ENCODE measurements at regions not wholly inside any gene's neighbourhood (a gene's known extent, or its start where the extent isn't known, plus 50 kb on each side); places are given as distances from the start of the nearest gene placed in this dataset.
"Not testable (repeated sequence)": the region's sequence is repeated elsewhere in the genome, so short reads cannot be mapped to it uniquely, and the experiment has no call there.

DNA sequence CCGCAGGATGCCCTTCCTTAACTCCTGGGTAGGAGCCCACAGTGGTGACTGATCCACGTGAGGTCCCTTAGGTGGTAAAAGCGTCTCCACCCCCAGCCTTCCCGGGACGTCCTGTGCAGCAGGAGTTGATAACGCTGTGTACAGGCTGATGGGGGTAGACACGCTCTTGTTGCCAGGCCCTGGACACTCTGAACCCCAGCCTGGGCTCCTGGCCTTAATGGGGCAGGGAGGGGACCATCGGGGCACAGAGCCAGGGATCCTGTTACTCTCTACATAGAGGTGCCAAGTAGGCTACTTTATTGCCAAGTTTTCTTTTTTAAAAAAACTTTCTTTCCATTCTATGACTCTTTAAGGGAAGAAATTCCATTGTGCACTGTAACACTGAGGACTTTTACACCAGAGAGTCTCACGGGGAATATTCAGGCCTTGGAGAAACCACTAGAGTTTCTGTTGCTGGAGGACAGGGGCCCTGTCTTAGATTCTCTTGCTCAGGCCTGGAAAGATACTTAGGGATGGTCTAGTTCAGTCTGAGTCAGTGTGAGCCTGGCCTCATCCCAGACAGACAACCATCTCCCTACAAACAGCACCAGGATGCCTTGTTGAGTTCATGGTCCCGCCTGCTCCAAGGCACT, 104.3 kb upstream of the RNU6-1 start:
- no peak for DNase-seq

DNA sequence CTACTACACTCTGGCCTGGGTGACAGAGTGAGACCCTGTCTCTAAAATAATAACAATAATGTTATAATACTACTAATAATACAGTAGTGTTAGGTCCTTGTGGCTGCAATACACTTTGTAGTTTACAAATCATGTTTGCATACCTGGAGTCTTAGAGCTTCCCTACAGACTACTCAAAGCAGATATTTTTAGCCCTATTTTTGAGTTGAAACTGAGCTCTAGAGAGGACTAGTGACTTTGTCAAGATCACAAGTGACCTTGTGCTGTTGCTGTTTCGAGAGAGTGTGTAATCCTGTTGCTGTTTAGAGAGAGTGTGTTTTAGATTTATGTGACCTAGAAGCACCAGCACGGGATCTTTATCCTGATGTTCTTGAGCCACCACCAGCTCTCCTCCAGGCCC, 105.3 kb upstream of the RNU6-1 start:
- no peak for DNase-seq

DNA sequence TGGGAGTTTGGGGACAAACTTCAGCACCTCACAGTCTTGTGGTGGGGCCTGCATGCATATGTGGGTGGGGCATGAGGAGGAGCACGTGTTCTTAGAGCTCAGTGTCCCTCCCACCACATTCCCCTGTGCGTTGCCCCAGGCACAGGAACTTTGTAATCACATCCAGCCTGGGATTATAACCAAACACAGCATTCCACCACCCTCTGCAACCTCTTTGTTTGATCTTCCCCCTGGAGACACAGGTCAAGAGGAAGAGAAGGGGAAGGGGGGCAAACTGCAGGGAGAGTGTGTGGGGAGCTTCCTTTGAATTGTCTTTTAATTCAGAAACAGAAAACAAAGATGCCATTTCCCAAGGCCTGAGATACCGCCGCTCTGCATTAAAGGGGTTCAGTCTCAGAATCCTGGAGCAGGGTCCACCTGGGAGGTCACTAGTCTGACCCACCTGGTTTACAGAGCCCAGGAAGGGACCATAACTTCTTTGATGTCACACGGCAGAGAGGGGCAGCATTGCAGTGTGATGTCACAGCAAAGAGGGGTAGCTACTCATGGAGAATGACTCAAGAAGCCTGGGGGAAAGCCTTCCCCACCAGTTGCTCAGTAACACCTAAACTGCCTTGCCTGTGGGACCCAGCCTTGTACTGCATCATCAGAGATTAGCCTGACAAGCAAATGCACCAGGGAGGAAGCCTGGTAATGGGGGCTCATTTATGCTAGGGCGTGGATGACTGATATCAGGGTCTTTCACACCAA, 106.3 kb upstream of the RNU6-1 start:
- DNase-seq: peak; percentile 76

DNA sequence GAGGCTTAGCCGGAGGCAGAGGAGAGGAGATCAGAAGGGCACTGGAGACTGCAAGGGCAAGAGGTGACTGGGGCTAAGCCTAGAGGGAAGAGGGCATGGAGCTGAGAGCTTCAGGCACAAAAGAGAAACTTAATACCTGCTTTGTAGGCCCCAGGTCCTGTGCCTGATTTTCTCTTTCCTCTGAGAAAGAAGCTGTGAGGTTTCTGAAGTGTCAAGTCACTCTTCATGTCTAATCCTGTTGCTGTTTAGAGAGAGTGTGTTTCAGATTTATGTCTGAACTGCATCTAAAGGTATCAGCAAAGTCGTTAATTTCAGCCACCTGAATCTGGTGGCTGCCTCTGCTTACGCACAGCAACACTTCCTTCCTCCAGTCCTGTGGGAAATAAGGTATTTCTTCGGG, 106.9 kb upstream of the RNU6-1 start:
- peak; percentile 58 for DNase-seq

DNA sequence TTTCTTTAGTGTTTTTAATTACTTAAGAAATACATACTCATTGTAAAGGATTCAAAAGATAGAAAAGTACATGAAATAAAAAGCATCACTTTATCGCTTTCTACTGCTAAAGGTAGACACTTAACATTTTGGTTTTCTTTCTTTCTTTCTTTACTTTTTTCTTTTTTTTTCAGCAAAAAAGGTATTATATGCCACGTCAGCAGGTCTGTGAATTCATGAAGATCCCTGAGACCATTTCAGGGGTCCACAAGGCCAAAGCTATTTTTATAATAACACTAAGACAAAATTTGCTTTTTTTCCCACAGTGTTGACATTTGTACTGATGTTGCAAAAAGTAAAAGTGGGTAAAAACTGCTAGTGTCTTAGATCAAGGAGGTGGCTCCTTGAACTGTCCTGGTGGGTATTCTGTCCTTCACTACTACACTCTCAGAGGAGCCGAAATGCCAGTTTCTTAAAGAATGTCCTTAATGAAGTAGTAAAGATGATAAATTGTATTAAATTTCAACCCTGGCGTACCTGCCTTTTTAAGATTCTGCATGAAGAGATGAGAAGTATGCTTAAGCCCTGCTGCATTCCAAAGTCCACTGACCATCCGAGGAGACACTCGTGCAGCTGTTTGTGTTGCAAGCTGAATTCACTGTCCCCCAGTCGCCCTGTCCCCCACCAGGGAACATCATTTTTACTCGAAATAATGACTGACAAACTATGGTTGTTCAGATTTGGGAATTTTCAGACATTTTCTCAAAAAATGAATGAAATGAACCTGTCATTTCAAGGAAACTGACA, 106.7 kb upstream of the PIAS1 start:
- DNase-seq: no peak

DNA sequence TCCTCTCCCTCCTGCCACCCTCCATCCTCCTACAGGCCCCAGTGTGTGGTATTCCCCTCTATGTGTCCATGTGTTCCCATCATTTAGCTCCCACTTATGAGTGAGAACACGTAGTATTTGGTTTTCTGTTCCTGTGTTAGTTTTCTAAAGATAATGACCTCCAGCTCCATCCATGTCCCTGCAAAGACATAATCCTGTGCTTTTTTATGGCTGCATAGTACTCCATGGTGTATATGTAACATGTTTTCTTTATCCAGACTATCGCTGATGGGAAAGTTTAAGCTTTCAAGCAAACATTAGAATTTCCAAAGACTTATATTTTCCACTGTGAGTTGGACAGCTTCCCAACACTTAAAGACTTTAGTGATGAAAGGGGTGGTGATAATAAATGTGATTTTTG, 105.9 kb upstream of the PIAS1 start:
- DNase-seq: no peak

DNA sequence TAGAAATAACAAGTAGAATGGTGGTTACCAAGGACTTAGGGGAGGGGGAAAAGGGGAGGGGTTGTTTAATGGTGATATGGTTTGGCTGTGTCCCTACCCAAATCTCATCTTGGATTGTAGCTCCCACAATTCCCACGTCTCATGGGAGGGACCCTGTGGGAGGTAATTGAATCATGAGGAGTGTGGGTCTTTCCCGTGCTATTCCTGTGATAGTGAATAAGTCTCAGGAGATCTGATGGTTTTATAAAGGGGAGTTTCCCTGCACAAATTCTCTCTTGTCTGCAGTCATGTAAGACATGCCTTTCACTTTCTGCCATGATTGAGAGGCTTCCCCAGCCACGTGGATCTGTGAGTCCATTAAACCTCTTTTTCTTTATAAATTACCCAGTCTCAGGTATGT, 102.9 kb upstream of the PIAS1 start:
- DNase-seq: not testable (repeated sequence)

DNA sequence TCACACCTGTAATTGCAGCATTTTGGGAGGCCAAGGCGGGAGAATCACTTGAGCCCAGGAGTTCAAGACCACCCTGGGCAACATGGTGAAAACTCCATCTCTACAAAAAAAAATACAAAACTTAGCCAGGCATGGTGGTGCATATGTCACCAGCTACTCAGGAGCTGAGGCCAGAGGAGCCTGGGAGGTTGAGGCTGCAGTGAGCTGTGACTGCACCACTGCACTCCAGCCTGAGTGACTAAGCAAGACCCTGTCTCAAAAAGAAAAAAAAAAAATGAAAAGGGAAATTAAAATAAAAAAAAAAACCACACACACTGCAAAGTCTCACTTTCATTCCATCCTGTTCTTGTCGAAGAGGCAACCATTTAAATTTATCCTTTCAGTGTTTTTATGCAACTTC, 100.8 kb upstream of the PIAS1 start:
- DNase-seq: no peak

DNA sequence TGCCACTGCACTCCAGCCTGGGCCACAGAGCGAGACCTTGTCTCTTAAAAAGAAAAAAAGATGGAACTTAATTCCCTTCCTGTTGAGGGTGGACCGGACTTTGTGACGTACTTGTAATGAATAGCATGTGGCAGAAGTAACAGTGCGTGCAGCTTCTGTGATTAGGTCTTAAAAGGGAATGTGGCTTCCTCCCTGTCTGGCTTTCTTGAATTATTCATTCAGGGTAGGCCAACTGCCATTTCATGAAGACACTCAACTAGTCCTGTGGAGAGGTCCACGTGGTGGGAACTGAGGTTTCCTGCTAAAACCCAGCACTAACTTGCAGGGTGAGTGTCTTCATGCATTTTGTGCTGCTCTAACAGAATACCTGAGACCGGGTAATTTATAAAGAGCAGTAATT, 98.9 kb upstream of the PIAS1 start:
- DNase-seq: peak; percentile 23

DNA sequence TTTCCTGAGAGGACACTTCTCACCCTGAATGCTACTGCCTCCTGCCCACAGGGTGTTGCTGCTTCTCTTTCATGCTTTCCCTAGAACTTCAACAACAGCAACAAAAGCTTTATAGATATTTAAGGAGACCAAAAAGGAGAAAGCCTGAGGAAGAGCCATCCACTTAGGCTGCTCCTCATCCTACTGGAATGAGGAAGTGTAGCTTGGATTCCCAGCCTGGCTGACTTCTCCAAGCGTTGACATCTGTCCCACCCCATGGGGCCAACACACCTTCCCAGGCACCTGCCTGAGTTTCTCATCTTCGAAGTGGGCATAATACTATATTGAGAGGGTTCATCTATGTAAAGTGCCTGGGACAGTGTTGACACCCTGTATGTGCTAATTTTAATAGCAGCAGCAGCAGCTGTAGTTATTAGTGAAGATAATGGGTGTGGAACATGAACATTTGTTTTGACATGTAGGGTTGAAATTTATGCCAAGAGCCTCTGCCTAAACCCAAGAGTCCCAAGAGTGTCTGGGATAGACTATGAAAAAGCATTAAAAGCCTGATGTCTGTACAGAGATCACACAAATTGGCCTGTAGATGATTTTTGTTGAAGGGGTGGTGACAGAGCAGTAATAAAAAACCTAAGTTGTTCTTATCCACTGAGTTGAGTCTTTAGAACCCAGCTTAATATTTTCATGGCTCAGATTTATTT, 96.5 kb upstream of the PIAS1 start:
- no peak for DNase-seq

DNA sequence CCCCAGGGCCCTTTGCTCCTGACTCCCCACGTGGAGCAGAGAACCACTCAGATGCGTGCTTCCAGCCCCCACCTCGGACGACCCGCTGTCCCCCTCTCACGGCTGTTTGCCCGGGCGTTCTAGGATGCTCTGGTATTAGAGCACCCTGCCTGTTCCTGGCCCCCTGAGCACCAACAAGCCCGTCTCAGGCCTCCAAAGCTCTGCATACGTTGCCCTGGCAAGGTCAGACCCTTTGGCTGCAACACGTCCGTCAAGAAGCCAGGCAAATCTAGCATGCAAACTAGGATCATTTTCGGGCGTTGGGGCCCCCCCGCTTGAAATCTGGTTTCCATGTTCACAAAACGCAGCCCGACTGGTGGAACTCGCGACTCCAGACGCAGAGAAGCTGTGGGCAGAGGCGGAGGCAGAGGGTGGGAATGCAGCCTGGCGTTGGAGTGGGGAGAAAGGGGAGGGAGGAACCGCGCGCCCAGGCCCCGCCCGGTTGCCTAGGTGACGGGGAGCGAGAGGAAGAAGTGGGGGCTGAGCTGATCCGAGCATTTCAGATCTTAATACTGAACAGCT, 86.2 kb upstream of the PIAS1 start:
- peak; percentile 63 for DNase-seq

DNA sequence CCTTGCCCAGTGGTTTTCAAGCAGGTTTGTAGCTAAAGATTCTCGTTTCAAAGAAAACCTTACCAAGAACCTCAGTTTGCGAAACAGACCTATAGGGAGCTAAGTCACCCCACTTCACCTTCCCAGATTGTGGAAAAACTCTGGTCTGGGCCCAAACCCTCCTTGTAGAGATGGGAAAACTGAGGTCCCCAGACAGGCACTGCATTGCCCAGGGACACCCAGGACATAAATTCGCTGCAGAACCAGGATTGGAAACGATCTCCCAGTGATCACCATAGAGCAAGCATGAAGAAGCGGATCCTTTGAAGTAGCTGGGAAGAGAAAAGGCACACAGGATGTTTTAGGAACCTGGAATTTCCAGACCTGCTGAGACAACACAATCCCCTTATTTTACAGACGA, 85.6 kb upstream of the PIAS1 start:
- no peak for DNase-seq

DNA sequence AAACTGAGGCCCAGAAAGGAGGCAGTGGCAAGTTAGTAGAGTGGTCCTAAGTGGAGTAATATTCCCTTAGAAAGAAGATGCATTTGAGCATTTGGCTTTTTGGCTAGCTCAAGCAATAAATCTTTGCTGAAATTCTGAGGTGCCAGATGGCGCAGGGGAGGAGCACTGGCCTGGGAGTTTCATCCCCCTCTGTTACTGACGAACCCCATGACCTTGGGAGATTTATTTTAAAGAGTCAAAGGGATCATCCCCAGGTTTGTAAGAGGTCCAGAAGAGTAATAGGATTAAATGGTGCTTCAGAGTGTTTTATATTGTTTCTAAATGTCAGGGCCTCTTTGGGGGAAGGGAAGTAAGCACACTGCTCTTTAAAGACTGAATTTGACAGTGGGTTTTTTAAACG, 85.1 kb upstream of the PIAS1 start:
- DNase-seq: peak; percentile 15

DNA sequence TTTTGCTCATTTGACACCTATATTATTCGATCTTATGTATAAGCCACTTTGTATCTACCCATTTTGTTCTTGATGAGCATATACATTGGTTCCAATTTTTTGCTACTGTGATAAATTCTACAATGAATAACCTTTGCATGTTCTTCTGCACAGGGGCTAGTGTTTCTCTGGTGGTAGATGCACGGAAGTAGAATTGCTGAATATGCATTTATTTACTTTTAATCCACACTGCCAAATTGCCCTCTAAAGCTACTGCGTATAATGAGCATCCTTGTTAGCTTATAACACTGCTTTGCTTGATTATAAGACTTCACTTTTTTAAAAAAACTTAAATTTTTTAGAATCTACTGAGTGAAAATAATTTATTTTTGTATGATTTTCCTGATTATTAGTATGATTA, 84.2 kb upstream of the PIAS1 start:
- DNase-seq: no peak

DNA sequence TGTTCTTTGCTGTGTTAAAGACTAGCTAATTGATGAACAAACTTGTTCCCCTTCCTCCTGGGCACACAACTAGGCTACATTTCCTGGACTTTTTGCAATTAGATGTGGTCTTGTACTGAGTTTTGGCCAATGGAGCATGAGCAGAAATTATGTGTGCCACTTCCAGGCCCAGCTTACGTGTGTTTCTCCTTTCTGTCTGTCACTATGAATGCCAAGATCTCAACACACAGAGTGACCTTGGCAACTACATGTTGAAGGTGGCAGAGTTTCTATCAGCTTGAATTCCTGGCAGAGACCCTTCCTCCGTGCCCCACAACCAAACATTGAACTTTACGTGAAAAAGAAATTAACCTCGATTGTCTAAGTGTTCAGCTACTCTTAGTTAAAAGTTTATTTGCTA, 81.7 kb upstream of the PIAS1 start:
- DNase-seq: no peak

DNA sequence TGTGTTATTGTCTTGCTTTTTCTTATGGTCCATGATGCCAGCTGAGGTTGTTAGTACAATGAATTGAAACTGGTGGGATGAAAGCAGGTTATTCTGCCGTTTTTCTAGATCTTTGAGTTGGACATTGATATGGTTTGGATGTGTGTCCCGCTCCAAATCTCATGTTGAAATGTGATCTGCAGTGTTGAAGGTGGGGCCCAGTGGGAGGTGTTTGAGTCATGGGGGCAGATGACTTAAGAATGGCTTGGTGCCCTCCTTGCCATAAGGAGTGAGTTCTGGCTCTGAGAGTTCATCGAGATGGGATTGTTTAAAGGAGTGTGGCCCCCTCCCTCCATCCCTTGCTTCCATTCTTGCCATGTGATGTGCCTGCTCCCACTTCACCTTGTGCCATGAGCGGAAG, 80.3 kb upstream of the PIAS1 start:
- DNase-seq: no peak

DNA sequence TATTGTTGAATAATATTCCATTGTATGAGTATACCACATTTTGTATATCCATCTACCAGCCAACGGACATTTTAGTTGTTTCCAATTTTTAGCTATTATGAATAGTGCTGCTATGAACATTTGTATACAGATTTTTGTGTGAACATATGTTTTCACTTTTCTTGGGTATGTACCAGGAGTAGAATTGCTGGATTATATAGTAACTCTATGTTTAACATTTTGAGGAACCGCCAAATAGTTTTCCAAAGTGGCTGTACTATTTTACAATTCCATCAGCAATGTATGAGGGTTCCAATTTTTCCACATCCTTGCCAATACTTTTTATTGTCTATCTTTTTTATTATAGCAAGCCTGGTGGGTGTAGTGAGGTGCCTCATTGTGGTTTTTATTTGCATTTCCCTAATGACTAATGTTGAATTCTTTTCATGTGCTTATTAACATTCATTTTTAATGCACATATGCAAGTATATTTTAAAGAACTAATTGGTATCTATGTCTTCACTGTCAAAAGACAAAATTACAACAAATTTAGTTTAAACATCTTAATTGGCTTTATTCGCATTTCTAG, 77.5 kb upstream of the PIAS1 start:
- no peak for DNase-seq

DNA sequence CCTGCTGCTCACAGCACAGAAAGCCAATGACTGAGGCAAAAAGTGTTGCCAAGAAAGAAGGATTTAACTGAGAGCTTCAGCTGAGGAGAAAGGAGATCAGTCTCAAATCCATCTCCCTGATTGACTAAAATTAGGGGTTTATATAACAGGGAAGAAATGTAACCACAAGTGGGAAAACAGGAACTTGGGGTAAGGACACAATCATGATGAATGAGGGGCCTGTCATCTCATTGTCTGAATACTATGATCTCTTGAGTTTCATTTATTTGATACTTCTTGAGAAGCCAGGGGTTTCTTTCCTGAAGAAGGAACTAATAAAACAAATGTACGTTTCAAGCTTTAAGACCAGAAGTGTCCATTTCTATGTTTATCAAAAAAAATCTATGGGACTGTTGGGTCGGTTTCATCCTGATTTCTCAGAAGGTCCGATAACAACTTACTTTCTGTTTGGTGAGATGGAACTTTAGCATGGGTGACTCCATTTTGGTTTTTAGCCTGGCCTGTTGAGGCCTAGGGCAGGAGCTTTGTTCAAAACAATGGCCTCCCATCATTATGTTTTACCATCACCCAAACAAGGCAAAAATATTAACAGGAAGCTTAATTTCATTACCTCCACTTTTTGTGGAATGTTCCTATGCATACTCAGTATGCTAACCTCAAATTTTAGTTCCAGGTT, 76.6 kb upstream of the PIAS1 start:
- no peak for DNase-seq

DNA sequence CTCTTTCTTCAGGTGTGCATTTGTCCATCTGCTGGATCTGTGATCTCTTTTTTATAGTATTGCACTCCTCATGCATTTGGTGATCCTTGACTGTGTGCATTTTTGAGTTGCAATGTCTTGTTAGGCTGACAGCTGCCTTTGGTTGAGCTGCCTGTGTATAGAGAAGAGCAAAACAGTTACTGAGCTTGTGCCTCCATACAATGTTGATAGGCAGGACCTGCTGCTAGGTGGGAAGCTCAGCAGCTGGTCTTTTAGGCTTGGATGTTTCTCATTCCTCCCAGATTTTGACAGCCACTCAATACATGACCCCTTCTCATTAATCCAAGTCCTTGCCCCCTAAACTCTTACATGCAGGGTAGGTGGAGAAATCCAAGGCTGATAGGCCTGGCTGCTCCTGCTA, 74.8 kb upstream of the PIAS1 start:
- DNase-seq: no peak

DNA sequence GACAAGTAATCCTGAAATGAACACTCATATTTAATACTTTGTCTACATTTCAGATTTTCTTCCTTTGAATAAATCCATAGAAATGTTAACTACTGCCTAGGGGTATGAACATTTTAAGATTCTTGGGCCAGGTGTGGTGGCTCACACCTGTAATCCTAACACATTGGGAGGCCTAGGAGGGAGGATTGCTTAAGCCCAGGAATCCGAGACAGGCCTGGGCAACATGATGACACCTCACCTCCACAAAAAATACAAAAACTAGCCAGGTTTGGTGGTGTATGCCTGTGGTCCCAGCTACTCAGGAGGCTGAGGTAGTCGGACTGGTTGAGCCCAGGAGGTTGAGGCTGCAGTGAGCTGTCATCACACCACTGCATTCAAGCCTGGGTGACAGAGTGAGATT, 73.9 kb upstream of the PIAS1 start:
- DNase-seq: no peak
